NCI-H460 (cell line): ENCODE measurements at regions not wholly inside any gene's neighbourhood (a gene's known extent, or its start where the extent isn't known, plus 50 kb on each side); places are given as distances from the start of the nearest gene placed in this dataset.
"Not testable (repeated sequence)": the region's sequence is repeated elsewhere in the genome, so short reads cannot be mapped to it uniquely, and the experiment has no call there.

ENCODE experiments used
- DNase-seq: peaks from one replicate; pipeline ENCODE4 v3.0.0-alpha.2; 2016; ENCODE audit warnings: low read depth; ENCODE audit errors: extremely low read depth

- DNase-seq, result no peak
Measured at GRCh38 chr18:60209042-60209441, 163.5 kb downstream of the MC4R start.

- DNase-seq, result no peak
Measured at GRCh38 chr18:60202708-60203107, 169.9 kb downstream of the MC4R start.

DNA sequence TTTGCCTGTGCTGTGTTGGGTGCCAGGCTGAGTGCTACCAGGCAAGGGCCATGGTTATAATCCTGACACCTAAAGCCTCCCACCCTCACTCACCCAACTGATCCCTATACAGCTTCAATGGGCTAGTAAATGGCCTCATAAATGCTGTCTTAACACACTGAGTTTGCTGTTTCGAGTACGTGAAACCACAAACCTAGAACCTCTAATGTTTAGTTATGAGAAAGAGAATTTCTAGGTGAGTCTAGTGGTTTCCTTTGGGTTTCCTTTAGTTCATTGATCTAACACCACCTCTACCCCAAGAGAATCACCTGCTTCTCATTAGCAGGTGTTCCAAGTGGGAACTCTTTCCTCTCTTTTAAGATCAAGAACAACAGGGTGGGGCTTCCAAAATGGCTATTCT is 172.0 kb downstream of the MC4R start:
- DNase-seq, result no peak

- no peak for DNase-seq
Measured at GRCh38 chr18:60199505-60199904, 173.1 kb downstream of the MC4R start.

- DNase-seq, result no peak
Measured at GRCh38 chr18:60197671-60198462, 174.7 kb downstream of the MC4R start.

- DNase-seq, result no peak
Measured at GRCh38 chr18:60196836-60197606, 175.6 kb downstream of the MC4R start.

DNA sequence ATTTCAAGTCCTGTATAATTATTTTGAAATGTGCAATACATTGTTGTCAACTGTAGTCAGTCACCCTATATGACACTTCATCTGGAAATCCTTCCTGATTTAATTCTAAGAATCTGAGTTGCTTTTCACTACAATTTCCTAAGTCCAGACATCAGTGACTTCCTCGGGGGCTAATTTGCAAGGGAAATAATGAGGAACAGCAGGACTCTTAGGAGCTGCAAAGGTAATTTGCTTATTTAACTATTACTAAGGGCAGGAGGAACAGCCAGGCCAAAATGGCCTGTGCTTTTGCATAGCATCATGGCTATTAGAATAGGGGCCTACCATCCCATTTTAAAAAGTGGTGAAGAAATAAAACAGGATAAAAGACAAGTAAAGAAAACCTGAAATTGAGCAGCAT is 178.8 kb downstream of the MC4R start:
- no peak for DNase-seq

DNA sequence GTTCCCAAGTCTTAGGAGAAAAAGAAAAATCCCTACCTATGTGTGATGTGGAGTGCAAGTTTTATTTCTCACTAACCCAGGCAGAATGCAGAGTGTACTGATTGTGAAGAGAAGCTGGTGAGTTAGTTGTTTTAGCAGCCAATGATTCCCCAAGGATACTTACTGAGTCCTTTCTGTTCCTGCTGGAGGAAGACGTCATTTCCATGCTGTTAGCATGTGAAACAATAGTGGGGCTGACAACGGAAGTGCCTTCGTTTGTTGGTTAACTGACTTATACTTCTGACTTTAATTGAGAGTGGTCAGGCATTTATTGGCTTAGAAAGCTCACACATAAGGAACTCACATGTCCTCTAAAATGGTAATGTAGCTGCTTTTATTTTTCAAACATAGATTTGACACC is 180.6 kb downstream of the MC4R start:
- DNase-seq, result no peak

DNA sequence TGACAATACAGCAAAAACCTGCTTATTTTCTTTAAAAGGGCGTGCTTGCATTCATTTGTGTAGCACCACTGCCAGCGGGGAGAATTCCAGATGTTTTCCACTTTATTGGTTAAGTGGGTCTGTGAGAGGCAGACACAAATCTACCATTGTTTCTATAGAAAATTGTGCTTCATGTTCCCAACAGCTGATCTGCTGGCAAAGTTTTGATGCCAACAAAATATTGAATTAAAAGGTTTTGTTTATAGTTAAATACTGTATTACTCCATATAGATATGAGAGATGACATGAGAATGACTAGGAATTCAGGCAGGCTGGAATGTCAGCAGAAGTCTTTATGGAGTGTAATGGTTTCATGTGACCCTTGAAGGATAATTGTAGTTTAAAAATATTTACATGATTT is 182.7 kb downstream of the MC4R start:
- no peak for DNase-seq

DNA sequence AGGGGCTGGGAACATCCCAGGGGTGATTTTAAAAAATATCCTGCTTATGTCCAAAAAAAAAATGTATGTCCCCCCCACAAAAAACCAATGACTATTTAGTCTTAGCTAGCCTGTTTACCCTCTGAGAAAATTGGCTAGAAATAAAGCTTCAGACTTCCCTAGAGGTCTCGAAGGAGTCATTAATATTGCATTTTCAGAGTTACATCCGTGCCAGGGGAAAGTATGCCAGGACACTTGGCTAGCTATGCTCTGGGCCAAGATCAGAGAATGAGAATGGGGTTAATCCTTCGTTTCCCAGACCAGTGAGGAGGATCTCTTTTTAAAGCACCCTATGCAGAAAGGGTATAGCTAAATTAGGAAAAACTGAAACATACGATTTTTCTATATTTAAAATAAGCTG is 183.6 kb downstream of the MC4R start:
- DNase-seq, result no peak

- no peak for DNase-seq
Measured at GRCh38 chr18:60182223-60182622, 190.4 kb downstream of the MC4R start.

- no peak for DNase-seq
Measured at GRCh38 chr18:60180671-60181070, 191.9 kb downstream of the MC4R start.

DNA sequence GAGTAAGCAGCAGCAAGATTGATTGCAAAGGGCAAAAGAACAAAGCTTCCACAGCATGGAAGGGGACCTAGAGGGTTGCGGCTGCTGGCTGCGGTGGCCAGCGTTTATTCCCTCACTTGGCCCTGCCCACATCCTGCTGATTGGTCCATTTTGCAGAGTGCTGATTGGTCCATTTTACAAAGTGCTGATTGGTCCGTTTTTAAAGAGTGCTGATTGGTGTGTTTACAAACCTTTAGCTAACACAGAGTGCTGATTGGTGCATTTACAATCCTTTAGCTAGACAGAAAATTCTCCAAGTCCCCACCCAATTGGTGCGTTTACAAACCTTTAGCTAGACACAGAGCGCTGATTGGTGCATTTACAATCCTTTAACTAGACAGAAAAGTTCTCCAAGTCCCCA is 194.4 kb downstream of the MC4R start:
- not testable (repeated sequence) for DNase-seq

- DNase-seq, result no peak
Measured at GRCh38 chr18:60176259-60176658, 196.3 kb downstream of the MC4R start.

DNA sequence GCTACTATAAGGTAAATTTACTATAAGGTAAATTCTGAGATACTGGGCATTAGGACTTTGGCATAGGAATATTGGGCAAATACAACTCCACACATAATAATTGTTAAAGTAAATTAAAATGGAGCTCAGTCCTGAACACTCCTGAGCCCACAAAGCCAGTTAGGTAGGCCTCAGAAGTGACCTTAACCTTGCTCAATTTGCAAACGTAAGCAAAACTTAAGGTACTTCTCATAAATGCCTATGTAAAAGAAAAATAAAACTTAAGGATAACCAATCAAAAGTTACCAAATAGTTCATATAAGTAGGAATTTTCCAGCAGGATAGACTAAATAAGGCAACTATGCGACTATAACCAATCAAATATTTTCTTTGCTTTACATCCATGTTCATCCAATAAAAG is 197.7 kb downstream of the MC4R start:
- no peak for DNase-seq

DNA sequence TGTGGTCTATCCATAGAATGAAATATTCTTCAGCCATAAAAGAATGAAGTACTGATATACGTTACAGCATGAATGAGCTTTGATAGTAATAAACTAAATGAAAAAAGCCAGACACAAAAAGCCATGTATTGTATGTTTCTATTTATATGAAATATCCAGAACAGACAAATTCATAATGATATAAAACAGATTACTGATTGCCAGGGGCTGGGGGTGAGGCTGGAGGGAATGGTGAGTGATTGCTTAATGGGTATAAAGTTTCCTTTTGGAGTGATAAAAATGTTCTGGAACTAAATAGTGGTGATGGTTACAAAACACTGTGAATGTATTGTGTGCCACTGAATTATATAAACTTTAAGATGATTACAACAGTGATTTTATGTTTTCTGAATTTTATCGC is 200.5 kb downstream of the MC4R start:
- no peak for DNase-seq

DNA sequence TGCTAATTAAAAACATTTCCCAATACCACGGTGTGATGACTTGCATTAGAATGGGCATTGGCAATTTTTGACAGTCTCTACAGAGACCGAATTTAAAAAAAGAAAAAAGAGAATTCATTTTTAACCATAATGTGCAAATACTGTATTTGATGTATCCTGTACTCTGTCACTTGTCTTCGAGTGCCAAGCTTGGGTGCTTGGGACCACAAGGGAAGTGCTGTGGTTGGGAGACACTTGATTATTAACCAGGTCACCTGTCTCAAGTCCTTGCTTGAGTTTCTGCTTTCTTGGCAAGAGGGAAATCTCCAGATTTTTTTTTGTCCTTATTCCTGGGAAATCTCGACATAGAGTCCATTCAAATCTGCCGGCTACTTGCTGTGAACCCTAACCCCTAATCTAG is 209.0 kb downstream of the MC4R start:
- DNase-seq, result no peak

DNA sequence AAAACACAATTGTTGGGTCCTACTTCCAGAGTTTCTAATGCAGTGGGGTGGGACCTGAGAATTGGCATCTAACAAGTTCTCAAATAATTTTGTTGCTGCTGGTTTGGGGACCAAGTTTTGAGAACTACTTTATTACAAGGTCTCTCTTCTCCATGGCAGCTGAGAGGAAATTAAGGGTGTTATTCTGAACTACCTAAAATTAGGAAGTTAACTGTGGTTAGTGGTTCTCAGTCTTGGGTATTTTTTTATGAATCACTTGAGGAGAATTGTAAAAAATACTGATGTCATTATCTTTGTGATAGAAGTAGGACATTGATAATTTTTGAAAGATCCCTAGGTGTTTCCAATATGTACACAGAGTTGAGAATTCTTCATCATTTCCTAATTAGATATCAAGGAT is 210.2 kb downstream of the MC4R start:
- no peak for DNase-seq

- DNase-seq, result no peak
Measured at GRCh38 chr18:60157810-60158209, 214.8 kb downstream of the MC4R start.

- DNase-seq, result no peak
Measured at GRCh38 chr18:60153376-60153775, 219.2 kb downstream of the MC4R start.

DNA sequence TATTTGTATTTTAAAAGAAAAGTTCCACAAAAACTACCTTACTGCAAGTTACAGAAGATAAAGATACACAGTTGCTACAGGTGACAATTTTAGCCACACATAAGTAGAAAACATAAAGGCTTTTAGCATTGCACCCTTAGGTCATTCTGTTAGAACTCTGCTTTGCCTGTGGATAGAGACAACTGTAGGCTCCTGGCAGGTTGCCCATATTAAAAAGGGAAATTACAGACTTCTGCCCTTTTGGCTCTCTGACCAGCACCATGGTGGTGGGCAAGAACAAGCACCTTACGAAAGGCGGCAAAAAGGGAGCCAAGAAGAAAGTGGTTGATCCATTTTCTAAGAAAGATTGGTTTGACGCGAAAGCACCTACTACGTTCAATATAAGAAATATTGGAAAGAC is 223.3 kb downstream of the MC4R start:
- DNase-seq, result no peak

DNA sequence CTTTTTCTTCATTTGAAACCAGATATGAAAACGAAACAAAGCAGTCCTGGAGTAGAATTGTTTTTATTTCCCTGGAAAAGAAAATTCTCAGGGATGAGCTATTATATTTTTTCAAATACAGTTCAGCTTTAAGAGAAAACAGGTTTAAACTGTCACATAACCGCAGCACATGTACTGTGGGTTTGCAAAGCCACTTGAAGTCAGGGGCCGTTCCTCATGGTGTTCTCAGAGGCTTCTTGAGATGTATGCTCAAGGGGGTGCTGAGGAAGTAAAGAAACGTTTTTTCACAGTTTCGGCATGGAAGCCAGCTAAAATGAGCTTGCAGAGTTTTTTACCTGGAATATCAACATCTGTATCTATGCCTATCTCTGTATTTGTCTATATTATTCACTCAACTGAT is 225.3 kb downstream of the MC4R start:
- DNase-seq, result no peak
